T-helper 2 cell (primary cell): ENCODE measurements at regions not wholly inside any gene's neighbourhood (a gene's known extent, or its start where the extent isn't known, plus 50 kb on each side); places are given as distances from the start of the nearest gene placed in this dataset.

Source experiments
- DNase-seq, 5 experiments: peaks; one replicate each; pipeline versions ENCODE4 v3.0.0 to v3.0.0-alpha.2; 2012 to 2022

DNA sequence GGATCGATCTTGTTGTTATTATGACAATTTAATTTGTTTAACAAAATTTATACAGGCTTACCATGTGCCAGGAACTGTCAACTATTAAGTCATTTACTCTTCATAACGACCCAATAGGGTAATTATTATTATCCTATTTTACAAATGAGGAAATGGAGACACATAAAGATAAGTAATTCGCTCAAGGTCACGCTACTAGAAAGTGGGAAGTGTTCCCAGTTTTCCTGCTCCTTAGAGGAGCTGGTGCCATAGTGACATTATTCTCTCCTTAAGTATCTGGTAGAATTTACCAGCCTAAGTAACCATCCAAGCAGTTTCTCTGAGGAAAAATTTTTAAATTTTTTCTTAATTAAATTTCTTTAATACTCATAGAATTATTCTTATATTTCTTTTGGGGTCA is 360.9 kb upstream of the RNF32 start:
- no peak for DNase-seq

DNA sequence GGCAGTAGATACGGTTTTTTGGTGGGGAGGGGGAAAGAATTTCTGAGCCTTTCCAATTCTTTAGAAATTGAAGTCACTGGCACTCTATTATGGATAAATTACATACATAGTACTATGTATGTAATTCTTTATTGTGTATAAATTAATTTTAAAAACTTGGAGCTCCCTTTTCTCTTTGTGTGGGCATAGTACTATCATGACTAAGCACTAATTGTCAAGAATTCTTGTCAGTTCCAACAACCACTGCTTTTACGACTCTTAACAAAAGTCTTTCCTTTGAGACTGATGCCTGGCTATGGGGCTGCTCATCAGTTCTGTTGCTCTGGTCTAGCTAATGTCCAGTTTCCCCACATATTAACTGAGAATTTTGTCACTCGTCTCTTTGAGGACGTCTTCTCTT is 365.3 kb upstream of the RNF32 start:
- no peak for DNase-seq

DNA sequence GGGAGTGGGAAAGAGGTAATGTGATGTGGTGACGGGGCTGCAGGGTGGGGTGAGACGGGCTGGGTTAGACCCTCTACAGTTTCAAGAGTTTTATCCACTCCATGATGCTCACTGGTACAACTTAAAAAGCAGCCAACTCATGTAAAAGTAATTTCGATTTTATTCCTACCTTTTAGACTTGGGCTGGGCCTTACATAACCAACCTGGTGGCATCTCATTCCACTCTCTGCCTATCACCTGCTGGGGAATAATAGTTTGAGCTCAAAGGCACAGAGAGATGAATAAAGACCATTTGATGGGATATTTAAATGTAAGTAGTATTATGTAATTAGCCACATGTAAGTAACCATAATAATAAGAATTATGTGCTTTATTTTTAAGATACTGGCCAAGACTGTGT is 366.0 kb upstream of the RNF32 start:
- no peak for DNase-seq

DNA sequence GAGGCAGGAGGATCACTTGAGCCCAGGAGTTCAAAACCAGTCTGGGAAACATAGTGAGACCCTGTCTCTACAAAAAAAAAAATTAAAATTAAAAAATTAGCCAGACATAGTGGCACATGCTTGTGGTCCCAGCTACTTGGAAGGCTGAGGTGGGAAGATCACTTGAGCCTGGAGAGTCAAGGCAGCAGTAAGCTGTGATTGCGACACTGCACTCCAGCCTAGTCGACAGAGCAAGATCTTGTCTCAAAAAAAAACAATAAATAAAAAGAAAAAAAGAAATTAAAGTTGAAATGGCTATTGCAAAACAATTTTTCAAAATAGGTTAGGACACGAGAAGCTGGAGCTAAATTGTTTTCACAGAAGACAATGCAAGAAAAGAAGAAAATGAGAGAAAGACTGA is 379.0 kb upstream of the RNF32 start:
- DNase-seq: no peak

DNA sequence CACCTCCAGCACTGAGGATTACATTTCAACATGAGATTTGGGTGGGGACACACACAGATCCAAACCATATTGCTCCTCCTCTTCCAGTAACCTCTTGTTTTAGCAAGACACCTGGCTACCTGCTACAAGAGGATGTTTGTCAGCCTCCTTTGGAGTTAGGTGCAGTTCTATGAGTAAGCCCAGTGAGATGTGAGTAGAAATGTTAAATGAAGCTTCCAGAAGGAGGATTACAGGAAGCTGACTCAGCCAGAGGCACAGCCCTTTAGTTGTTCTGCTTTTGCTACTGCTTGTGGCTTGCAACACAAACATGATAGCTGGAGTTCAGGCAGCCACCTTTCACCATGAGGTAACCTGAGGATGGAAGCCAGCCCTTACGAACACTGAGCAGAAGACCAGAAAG is 382.7 kb upstream of the RNF32 start:
- no peak for DNase-seq

DNA sequence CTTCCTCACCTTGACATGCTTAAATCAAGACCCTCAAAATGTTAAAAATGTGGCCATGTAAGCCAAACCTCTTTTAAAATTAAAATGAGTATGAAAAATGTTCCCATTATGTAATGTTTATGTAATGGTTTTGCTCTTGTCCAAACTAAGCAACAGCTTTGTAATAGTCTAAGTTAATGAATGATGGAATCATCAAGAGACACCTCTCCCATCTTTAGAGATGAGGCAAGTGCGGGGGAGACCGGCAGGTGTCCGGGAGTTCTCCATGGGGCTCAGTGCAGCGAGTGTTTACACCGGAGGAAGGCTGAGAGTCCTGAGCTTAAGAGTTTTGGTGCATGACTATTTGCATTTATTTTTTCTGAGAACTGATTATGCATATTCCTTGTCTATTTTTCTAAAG is 384.9 kb upstream of the RNF32 start:
- no peak for DNase-seq

DNA sequence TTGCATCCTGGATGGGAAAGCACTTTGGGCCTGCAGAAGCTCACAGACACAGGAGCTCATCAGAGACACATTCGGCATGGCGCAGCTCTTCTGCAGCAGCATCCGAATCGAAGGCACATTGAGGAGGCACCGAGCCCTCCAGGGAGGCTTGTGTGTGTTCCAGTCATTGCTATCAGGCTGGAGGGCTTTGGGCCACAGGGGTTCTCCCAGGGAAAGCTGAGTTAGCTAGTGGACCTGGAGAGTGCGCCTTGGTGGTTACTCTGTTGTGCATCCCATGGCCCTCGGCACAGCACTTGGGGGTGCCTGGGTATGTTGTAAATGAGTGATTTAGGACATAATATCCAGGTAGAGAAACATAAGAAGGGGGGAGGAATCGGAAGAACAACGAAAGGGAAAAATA is 388.7 kb upstream of the RNF32 start:
- DNase-seq: no peak

DNA sequence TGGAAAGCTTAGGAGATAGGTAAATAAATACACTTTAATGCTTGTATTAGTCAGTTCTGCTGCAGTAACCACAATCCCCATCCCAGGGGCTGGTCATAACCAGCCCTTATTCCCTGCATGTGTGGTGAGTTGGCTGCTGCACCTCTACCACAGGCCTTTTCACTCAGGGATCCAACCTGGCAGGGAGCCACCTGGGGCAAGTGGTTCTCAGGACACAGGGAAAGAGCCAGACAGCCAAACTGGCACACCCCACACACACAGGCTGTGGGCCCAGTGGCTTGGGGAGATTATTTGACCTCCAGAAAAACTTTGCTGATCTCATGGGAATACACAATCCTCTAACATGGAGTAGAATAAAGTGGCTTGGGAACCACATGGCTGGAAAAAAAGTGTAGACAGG is 400.0 kb upstream of the RNF32 start:
- no peak for DNase-seq

DNA sequence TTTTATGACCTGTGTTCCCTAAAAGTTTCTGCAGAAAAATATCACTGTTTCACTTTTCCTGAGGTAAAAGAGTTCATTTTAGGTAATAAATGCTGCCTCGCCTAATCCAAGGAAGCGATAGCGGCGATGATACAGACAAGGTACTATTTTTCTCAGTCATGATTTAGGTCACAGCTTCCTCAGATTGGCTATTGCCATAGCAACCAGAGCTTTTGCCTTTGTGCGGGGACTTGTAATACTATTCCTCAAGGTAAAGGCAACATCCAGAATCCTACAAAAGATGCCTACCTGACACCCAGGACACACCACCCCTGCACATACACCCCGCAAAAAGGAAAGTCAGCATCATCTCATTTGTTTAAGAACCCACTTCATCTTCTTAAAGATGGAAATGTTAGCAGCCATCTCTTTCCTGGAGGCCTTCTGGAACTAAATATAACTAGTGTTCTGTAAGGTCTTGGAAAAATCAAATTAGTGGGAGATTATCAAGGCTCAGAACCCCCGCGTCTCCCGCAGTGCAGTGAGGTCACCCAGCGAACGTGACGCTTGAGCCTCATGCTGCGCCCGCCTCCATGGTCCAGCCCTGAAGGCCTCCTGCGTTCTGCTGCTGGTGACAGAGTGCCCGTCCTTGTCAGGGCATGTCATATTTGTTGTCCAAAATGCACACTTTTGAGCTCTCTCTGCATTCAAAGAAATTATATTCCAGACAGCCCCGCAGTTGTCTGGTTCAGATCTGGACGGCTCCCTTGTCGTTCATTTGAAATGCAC is 402.0 kb upstream of the RNF32 start:
- DNase-seq: no peak

DNA sequence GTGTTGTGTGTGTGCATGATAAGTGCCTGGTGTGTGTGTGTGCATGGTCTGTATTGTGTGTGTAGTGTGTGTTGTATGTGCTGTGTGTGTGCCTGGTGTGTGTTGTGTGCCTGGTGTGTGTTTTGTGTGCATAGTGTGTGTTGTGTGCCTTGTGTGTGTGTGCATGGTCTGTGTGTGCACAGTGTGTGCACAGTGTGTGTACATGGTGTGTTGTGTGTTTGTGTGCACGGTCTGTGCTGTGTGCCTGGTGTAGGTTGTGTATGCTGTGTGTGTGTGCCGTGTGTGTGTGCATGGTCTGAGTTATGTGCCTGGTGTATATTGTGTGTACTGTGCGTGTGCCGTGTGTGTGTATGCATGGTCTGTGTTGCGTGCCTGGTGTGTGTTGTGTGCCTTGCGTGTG is 403.0 kb upstream of the RNF32 start:
- DNase-seq: no peak

DNA sequence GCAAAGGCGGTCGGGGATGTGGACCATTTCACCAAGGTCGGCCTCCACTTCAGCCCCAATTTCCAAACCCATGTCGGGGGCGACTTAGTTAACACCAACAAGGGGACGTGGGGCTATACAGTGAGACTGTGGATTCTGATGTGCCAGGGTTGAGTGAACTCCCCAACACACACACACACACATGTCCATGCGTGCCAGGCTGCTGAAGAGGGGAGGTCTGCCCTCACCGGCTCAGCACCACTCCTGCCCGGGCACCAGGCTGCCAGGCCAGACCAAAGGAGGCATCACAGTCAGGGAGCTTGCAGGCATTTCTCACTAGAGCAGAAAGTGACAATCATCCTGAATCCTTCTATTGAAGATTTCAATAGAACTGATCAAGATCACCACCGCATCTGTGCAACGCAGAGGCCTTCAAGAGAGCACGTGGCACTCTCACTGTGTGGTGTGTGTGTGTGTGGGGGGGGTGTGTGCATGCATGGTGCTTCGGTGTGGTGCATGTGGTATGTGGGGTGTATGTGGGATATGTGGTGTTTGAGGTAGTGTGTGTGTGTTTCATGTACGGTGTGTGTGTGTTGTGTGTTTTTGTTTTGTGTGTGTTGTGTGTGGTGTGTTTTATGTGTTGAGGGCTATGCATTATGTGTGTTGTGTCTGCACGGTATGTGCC is 403.5 kb upstream of the RNF32 start:
- DNase-seq: no peak

DNA sequence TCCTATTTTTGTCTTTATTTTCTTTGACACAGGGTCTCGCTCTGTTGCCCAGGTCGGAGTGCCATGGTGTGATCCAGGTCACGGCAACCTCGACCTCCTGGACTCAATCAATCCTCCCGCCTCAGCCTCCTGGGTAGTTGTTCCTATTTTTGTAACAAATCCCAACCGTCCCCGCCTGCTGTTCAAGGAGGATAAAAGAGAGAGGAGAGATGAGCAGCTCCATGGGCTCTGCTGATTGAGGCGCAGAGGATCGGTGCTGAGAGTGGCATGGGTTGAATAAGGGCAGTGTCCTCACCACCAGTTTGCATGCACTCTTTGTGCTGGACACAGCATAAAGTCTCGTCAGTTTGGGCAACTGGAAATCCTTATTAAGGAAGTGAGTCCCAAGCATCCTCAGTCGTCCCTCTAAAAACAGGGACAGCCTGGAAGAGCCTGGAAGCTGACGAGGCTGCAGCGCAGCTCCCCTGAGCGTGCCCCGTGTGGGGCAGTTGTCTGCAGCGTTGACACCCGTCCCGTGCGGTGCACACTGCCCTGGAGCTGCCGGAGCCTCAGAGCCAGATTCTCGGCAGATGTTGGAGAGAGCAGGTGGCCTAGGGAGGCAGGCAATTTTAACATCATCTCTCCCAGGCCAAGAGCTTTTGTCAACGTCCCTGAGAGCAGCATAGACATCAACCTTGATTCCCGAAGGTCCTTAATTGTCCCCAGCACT is 404.2 kb upstream of the RNF32 start:
- no peak for DNase-seq

DNA sequence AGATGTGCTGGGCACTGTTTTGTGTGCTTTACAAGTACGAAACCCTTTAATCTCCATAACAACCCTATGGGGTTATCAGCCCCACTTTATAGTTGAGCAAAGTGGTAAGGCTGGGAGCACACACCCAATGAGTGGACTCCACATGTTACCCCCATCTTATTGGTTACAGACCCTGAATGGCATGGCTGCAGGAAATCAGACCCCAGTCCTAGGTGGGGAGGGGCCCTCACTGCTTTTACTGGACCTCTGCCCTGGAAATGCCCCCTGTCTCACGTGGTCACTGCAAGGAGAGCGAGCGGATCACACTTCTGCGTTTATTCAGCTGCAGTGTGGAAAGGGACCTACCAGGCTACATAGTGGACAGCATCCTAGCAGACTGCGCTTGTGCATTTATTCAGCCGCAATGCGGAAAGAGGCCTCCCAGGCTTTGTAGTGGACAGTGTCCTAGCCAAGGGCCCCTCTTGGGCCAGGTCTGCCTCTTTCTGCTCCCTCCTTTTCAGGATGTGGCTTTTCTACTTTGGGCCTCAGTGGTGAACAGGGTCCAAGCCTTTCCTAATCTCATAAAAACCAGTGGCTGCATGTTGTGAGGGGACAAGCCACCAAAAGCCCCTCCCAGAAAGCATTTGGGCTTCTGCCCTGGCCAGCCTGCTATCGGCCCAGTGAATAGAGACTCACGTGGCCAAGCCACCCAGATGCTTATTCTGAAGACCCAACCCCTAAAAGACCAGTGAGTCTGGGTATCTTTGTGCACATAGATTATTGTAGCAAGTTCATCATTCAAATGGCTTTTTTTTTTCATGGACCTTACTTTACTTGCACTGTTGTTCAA is 405.7 kb upstream of the RNF32 start:
- DNase-seq: no peak

DNA sequence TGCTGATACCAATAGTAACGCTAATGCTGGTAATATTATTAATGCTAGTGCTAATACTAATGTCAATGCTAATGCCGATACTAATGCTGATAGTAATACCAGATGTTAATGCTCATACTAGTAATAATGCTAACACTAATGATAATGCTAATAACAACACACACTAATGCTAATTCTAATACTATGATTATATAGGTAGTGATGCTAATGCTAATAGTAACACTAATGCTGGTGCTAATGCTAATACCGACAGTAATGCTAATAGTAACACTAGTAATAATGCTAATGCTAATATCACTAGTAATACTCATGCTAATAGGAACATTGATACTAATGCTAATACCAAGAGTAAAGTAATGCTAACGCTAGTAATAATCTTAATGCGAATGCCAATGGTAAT is 406.4 kb upstream of the RNF32 start:
- no peak for DNase-seq

DNA sequence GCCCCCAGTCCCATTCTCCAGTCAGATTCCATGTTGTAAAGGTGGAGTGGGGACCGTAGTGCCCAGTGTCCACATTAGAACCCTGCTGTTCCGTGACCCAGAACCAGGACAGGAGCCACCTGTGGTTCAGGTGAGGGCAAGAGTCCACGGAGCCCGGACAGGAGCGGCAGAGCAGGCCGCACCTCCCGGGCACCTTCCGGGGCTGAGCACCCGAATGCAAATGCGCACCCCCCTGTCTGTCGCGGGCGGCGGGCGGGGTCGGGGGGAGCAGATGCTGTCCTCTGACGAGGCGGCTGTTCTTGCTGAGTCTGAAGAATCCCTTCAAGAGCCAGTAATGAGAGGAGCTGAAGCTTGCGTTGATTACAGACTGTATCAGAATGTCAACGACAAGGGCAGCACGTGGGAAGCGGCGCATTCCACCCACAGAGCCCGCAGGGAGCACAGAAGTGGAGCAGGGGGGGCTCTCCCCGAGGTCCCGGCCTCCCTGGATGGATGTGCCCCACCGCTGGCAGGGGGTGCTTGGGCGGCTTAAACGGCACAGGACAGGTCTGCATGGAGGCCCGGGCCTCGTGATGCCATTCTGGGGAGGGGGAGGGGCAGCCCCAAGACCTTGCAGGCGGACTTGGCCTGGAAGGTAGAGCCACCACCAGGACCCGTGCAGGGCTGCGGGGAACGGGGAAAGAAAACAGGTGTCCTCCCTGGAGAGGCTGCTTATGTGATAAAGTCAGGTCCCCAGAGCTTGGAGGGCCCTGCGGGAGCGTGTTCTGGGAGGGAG is 407.5 kb upstream of the RNF32 start:
- DNase-seq: no peak

DNA sequence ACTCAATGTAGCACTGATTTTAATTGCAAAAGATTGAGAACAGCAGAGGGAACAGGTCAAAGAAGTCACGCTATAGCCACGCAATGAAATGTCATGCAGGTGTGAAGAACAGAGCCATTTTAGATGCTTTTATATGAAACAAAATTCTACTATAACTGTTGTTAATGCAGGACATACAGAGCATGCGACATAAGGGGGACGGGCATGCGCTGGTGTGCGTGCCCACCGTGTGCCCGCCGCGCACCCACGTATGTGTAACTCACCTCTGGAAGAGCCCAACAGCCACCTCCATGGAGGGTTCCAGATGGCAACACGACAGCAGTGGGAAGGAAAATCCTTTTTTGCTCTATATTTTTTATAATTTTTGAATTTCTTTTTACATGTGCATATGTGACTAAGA is 410.0 kb upstream of the RNF32 start:
- DNase-seq: no peak

DNA sequence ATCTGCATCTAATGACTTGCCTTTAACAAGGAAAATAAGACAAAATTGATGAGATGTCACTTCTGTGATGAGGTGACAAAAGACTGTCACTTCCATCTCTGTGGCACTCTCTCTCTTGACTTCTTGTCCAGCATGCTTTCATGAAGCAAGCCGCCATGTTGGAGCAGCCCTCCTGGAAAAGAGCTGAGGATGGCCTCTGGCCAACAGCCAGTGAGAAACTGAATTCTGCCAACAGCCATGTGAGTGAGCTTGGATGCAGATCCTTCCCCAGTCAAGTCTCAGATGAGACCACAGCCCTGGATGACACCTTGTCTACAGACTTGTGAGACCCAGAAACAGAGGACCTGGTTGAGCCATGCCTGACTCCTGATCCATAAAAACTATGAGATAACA is 412.6 kb upstream of the SHH start:
- no peak for DNase-seq

DNA sequence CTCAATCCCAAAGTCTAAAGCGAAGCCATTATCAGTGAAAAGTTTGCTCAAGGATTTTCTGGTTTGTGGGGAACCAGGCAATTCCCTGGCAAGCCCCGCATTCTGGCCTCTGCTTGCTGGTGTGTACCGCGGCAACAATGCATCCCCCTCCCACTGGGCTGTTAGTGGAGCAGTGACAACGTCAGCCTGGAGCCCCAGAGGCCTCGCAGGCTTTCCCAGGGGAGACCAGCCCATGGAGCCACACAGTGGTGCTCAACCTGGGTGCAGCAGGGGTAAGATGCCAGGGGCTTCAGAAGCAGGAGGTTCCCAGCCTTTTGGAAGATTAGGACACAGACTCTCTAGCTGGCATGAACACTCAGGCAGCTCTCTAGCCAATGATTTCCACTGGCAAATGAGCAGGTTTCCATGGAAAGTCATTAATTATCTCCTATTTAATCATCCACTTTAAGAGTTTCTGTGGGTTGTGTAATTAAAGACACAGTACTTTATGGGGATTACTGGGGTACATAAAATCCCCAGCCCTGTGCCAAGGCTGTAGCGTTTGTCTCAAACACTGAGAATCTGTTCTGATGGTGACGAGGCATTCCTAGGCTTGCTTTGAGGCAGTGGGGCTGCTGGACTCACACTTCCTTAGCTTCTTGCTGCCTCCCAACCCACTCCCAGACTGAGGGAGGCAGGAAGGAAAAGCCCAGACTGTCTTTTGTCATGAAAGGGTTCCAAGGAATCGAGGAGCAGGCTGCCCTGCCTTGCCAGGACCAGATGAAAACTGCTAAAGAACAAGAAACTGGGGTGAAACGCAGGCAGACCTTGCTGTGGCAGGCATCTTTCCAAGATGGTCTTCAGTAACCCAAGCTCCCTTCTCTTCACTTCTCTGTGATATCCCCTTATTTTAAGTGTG is 411.9 kb upstream of the SHH start:
- DNase-seq: no peak

DNA sequence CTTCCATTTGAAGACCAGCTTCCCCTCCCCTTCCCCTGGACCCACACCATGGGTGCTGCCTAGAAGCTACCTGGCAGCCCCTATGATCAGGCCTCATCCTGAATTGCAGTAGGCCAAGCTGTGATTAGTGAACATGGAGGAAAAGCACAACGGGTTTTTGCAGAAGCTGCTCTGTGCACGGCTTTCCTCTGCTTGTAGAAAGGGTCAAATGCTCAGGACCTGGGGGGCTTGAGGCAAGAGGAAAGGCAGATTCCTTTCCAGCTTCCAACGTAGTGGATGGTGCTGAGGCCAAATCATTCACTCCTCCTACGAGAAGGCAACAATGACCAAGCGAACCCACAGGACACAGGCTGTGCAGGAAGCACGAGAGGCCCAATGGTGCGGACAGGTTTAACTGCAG is 410.3 kb upstream of the SHH start:
- no peak for DNase-seq

DNA sequence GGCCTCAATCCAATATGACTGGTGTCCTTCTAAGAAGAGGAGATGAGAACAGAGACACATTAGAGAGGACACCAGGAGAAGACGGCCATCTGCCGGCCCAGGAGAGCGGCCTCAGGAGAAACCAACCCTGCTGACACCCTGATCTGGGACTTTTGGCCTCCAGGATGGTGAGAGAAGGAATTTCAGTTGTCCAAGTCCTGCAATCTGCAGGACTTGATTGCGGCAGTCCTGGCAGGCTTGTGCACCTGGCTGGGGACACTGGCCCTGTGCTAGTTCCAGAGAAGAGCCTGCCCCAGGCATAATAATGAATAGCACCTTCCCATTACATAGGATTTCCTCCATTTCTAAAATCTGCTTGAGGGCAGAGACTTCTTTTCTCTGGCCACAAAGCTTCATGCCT is 409.9 kb upstream of the SHH start:
- DNase-seq: no peak

DNA sequence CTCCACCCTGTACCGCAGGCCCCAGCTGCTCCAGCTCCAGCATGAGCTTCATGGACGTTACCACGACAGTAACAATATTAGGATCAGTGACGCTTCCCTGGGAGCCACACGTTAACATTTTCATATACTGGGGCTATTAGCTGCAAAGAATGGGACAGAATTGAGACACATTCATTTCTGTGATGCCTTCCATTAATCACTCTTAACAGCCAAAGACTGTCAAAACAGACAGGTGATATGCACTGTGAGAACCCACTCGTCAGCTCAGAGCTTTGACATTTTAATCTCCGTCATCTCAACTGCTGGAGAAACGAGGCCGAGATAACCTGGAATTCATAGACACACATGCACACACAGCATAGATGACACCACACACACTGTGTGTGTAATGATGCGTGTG is 408.4 kb upstream of the SHH start:
- no peak for DNase-seq
